ENCODE measurements at regions not wholly inside any gene's neighbourhood (a gene's known extent, or its start where the extent isn't known, plus 50 kb on each side); places are given as distances from the start of the nearest gene placed in this dataset.

GRCh38 chr20:52536040-52536439, 344.5 kb upstream of the ZFP64 start:
- H3K9me3 ChIP-seq (ENCODE audit: low read length): no peaks in the 10 kb centered on the region
- no TSS peak for BruUV-seq (replicated peaks)
- no peak overlapping the region for H3K27ac ChIP-seq (ENCODE audit: low read depth, low read length, poor library complexity, severe bottlenecking)
- ChIA-PET CTCF (ENCODE audit: unreplicated experiment) (no interaction called here), POLR2A (no interaction called here)
- no peaks in the 10 kb centered on the region for H3K36me3 ChIP-seq (ENCODE audit: insufficient read depth, low read length)
- TF ChIP-seq EZH2phosphoT487 (IDR thresholded peaks at IDR 0.05; ENCODE audit: borderline replicate concordance, low read depth, low read length): no peak
- TF ChIP-seq CTCF (conservative IDR thresholded peaks at IDR 0.05; ENCODE audit: low read length): no peak
- no peaks in the 10 kb centered on the region for H3K4me1 ChIP-seq (ENCODE audit: insufficient read depth, low read length, poor library complexity, severe bottlenecking)
- H3K9me2 ChIP-seq (ENCODE audit: insufficient read depth, low read length): no peaks in the 10 kb centered on the region
- no peak overlapping the region for H3K4me3 ChIP-seq (ENCODE audit: low read depth, low read length, poor library complexity, severe bottlenecking)
- DNase-seq (ENCODE audit: low spot score): no peak
- no peak overlapping the region for H2AFZ ChIP-seq (ENCODE audit: low read length)
- no peaks in the 10 kb centered on the region for H4K20me1 ChIP-seq (ENCODE audit: insufficient read depth, low read length)
- no peak overlapping the region for H3K4me2 ChIP-seq (ENCODE audit: low read length)
- intact Hi-C loops (cut with micrococcal nuclease; ENCODE audit: unreplicated experiment): no loop called here
- H3K79me2 ChIP-seq (ENCODE audit: insufficient read depth, low read depth, low read length): no peaks in the 10 kb centered on the region

- Histone ChIP-seq H3K9me2 (ENCODE audit: insufficient read depth, low read length) (no peaks in the 10 kb centered on the region), H3K9me3 (ENCODE audit: low read length) (no peaks in the 10 kb centered on the region), H3K79me2 (ENCODE audit: insufficient read depth, low read depth, low read length) (no peaks in the 10 kb centered on the region), H3K4me1 (ENCODE audit: insufficient read depth, low read length, poor library complexity, severe bottlenecking) (no peaks in the 10 kb centered on the region), H3K4me2 (ENCODE audit: low read length) (no peak overlapping the region), H4K20me1 (ENCODE audit: insufficient read depth, low read length) (no peaks in the 10 kb centered on the region), H2AFZ (ENCODE audit: low read length) (no peak overlapping the region), H3K27ac (ENCODE audit: low read depth, low read length, poor library complexity, severe bottlenecking) (no peak overlapping the region), H3K4me3 (ENCODE audit: low read depth, low read length, poor library complexity, severe bottlenecking) (no peak overlapping the region), H3K36me3 (ENCODE audit: insufficient read depth, low read length) (no peaks in the 10 kb centered on the region)
- no TSS peak for BruUV-seq (replicated peaks)
- DNase-seq (ENCODE audit: low spot score): no peak
- intact Hi-C loops (cut with micrococcal nuclease; ENCODE audit: unreplicated experiment): no loop called here
- TF ChIP-seq CTCF (conservative IDR thresholded peaks at IDR 0.05; ENCODE audit: low read length) (no peak), EZH2phosphoT487 (IDR thresholded peaks at IDR 0.05; ENCODE audit: borderline replicate concordance, low read depth, low read length) (no peak)
- POLR2A ChIA-PET: no interaction called here
- CTCF ChIA-PET (ENCODE audit: unreplicated experiment): no interaction called here
Measured at GRCh38 chr20:52534616-52535015, 343.0 kb upstream of the ZFP64 start.

- no peak for DNase-seq (ENCODE audit: low spot score)
- Histone ChIP-seq H2AFZ (ENCODE audit: low read length) (no peak overlapping the region), H3K27ac (ENCODE audit: low read depth, low read length, poor library complexity, severe bottlenecking) (no peak overlapping the region), H3K9me3 (ENCODE audit: low read length) (no peaks in the 10 kb centered on the region), H4K20me1 (ENCODE audit: insufficient read depth, low read length) (no peaks in the 10 kb centered on the region), H3K36me3 (ENCODE audit: insufficient read depth, low read length) (no peaks in the 10 kb centered on the region), H3K4me3 (ENCODE audit: low read depth, low read length, poor library complexity, severe bottlenecking) (no peak overlapping the region), H3K4me1 (ENCODE audit: insufficient read depth, low read length, poor library complexity, severe bottlenecking) (no peaks in the 10 kb centered on the region), H3K79me2 (ENCODE audit: insufficient read depth, low read depth, low read length) (no peaks in the 10 kb centered on the region), H3K4me2 (ENCODE audit: low read length) (no peak overlapping the region), H3K9me2 (ENCODE audit: insufficient read depth, low read length) (no peaks in the 10 kb centered on the region)
- ChIA-PET POLR2A (no interaction called here), CTCF (ENCODE audit: unreplicated experiment) (no interaction called here)
- no TSS peak for BruUV-seq (replicated peaks)
- TF ChIP-seq EZH2phosphoT487 (IDR thresholded peaks at IDR 0.05; ENCODE audit: borderline replicate concordance, low read depth, low read length) (no peak), CTCF (conservative IDR thresholded peaks at IDR 0.05; ENCODE audit: low read length) (no peak)
- intact Hi-C loops (cut with micrococcal nuclease; ENCODE audit: unreplicated experiment): no loop called here
Measured at GRCh38 chr20:52533401-52533800, 341.8 kb upstream of the ZFP64 start.
